ENCODE measurements at regions not wholly inside any gene's neighbourhood (a gene's known extent, or its start where the extent isn't known, plus 50 kb on each side); places are given as distances from the start of the nearest gene placed in this dataset.
A peak's percentile ranks its signal among the peaks of the same experiment; 100 is the strongest.

GRCh38 chr7:125661006-125661405, 731.4 kb upstream of the POT1 start:
- peak; percentile 3 to 12 for DNase-seq

- DNase-seq, result no peak
Observed at GRCh38 chr7:125654076-125654475, 724.5 kb upstream of the POT1 start.

DNA sequence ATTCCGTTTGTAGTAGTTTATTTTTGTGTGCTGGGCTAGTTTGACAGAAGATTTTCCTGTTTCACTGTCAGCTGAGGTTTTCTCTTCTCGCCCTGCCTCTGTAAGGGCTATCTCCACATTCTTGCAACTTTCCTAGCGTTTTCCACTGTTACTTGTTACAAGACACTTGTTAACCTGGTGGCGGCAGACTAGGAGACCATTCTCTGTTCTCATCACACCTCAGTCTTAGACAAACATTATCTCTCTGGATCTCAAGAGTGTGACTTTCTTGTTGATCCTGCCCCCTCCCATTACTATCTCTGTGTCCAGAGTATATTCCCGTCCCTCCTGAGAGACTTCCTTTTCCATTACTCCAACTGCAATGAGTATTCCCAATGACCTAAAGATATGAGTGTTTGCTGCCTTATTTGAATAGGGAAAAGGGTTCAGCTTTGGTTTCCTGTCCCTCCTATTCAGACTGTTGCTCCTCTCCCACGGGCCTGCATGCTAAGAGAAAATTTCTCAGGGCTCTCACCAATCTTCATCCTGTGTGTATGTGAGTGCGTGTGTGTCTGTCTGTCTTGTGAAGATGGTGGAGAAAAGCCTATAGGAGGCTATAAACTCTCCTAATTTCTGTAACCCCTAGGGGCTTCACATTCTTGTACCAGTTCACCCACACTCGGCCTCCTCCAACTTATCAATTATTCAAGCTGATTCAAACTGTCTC, 722.4 kb upstream of the POT1 start:
- no peak for DNase-seq

DNA sequence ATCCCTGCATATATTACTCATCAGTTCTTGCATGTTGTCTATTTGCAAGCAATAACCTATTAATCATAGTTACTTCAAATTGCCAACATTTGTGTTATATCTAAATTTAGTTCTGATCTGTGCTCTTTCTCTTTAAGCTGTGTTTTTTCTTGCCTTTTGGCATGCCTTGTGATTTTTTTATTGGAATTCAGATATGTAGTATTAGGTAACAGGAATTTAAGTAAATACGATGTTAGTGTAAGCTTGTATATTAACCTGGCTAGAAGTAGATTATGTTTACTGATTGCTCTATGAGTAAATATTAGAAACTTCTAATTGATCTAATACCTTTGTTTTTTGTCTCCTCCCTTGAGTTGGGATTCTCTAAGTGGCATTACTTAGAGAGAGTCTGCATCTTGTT, 718.9 kb upstream of the POT1 start:
- no peak for DNase-seq

DNA sequence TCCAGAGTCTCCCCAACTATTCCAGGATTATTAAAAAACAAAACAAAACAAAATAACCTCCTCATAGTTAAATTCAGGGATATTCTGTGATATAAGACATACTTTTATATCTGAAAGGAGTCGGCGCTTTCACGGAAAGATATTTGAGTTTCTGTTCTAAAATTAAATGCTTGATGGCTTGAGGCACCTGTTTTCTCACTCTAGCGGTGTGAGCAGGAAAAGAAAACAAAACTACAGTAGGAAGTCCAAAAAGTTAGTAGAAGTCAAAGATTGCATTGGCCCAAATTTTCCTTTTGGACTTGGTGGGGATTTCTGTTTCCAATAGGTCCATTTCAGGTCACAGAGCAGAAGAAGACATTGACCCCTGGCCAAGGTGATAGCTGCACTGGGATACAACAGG, 716.1 kb upstream of the POT1 start:
- DNase-seq, result no peak

DNA sequence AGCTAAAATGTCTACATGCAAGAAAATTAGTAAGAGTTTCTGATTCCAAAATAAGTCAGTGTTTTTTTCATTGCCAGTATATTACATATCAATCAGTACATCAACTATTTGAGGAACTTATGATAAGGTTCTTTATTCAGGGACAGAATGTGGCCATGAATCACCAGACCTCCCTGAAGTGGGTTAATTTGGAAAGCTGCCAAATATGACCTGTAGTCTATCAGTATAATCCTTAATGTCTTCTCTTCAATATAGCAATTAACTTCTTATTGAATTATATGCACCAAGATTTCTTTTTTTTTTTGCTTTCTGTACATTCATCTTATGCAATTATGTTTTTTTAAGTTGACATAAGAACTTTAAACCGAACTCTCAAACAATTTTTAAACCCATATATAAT, 714.5 kb upstream of the POT1 start:
- DNase-seq, result no peak

DNA sequence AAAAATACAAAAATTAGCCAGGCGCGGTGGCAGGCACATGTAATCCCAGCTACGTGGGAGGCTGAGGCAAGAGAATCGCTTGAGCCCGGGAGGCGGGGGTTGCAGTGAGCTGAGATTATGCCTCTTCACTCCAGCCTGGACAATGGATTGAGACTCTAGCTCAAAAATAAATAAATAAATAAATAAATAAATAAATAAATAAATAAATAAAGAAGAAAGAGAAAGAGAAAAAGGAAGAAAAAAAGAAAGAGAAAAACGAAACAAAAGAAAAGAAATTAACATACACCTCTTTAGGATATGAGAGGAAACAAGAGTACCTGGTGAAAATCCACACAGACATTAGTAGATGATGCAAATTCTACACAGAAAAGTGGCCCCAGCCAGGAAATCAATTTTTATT, 713.7 kb upstream of the POT1 start:
- DNase-seq, result no peak

GRCh38 chr7:125641884-125642283, 712.3 kb upstream of the POT1 start:
- no peak for DNase-seq

- no peak for DNase-seq
Observed at GRCh38 chr7:125636320-125636962, 706.8 kb upstream of the POT1 start.

GRCh38 chr7:125618516-125618915, 688.9 kb upstream of the POT1 start:
- no peak for DNase-seq

- no peak for DNase-seq
Observed at GRCh38 chr7:125611582-125611981, 682.0 kb upstream of the POT1 start.

DNA sequence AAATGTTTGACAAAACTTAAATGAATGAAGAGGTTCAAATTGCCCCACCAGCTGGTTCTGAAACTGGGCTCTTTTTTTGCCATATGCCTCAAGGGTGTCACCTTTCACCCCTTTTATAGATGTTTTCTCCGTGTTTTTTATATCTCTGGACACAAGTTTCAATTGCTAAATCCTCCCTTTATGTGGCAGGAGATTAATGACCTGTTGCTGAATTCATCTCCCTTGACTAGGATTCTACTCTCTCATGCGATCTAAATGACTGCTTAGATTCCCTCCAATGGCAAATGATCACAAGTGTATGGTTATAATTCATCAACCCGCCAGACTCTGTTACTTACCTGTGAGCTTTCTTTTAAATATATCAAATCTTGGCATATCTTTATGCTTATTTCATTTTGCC, 677.0 kb upstream of the POT1 start:
- no peak for DNase-seq

DNA sequence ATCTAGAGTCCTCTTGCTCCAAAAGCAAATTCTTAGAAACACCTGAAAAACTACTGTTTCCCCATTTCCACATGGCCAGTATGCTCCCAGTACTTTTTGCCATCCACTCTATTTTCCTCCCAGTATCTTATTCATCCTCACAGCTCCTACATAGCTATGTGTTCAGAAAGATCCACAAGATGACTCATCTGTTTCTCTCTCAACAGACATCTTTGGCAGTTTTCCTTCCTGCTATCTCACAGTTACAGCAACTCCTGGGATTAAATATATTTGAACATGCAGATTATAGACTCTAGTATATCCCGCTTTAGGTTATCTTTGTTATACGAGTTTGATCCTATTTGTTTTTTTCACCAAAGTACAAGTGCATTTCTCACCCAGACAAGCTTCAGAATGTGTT, 675.6 kb upstream of the POT1 start:
- no peak for DNase-seq

- DNase-seq, result no peak
Observed at GRCh38 chr7:125602441-125602840, 672.8 kb upstream of the POT1 start.

DNA sequence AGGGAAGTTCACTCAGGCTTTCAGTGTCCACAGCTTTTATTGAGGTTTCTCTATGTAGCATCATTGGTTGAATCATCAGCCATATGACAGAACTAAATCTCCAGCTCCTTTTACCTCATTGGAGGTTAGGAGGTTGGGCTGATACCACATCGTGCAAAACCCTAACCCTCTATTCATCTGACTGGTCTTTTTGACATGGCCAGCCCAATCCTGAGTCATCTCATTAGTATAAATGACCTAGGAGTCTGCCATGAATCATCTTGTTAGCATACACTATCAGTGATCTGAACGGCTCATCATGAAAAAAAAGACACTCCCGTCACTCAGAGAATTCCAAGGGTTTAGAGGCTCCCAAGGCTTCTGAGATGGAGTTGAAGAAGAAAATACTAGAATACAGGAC, 669.8 kb upstream of the POT1 start:
- DNase-seq, result no peak

- DNase-seq, result no peak
Observed at GRCh38 chr7:125592331-125592730, 662.7 kb upstream of the POT1 start.

- no peak for DNase-seq
Observed at GRCh38 chr7:125573126-125573525, 643.5 kb upstream of the POT1 start.

DNA sequence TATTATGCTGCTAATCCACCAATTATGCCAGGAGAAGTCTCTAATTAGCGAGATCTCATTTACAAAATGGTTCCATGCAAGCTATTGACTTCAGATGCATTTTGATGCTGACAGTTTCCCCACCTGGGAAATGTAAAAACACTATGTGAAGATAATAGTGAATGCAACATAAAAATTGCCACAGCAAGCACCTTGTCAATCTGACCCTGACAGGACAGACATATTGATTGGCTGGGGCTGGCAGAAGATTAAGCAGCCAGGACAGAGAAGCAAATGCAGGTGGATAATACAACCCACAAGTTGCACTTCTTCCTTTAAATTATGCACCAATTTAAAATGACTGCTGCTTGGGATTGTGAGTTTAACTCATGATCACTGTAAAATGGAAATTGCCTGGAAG, 642.8 kb upstream of the POT1 start:
- DNase-seq, result no peak

- peak; percentile 20 to 29 for DNase-seq
Observed at GRCh38 chr7:125568799-125569198, 639.2 kb upstream of the POT1 start.

DNA sequence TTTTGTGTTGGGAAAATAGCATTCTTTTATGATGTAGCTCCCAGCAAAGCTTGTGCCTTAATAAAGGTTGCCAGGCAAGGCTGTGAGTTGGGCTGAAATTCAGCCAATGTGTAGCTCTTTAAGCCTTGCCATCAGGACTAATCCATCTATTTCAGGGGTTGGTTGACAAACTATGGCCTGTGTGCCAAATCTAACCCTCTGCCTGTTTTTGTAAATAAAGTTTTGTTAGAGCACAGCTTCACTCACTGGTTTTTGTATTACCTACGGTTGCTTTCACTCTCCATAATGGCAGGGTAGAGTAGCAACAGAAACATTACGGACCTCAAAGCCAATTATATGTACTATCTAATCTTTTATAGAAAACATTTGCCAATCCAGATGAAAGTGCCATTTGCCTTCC, 638.1 kb upstream of the POT1 start:
- DNase-seq, result no peak

- DNase-seq, result no peak
Observed at GRCh38 chr7:125563964-125564529, 634.4 kb upstream of the POT1 start.

DNA sequence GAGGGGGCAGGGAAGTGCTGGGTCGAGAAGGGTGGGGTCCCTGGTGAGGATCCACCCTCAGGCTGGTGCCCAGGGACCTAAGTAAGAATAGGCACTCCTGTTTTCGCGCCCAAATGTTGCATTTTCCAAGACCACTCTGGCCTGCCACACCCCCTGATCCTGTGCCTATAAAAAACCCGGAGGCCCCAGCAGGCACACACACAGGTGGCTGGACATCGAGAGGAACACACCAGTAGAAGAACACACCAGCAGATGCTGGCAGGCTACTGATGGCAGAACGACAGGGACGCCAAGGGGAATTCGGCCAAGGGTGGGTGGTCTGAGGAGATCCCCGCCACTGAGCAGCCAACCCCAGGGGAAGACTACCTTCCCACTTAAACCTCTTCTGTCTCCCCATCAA, 633.9 kb upstream of the POT1 start:
- no peak for DNase-seq

- no peak for DNase-seq
Observed at GRCh38 chr7:125561006-125561405, 631.4 kb upstream of the POT1 start.

DNA sequence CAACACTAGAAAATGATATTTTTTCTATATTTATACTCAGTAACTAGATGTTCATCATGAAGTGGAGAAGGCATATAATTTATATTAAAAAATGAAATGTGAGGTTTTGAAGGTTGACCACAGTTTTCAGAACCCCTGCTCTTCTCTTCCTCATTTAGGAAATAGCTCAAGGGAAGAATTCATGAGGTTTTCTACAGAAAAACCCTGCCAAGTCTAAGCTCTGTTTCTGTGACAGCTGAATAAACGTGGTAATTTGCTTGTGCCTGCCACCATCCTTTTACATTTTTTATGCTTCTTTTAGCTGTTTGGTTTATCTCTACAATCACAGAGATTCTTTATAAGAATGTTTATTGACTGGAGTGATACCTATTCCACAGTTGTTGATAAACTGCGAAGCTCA, 630.3 kb upstream of the POT1 start:
- DNase-seq, result no peak

DNA sequence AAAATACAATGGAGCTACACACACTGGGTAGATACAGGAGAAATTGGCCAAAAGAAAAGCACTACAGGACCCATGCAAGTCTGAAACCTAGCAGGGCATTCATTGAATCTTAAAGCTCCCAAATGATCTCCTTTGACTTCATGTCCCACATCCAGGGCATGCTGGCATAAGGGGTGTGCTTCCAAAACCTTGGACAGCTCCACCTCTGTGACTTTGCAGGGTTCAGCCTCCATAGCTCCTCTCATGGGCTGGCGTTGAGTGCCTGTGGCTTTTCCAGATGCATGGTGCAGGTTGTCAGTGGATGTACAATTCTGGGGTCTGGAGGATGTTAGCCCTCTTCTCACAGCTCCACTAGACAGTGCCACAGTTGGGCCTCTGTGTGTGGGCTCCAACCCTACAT, 626.3 kb upstream of the POT1 start:
- no peak for DNase-seq

Measured in inflammatory macrophage (primary cell).